ENCODE measurements at regions not wholly inside any gene's neighbourhood (a gene's known extent, or its start where the extent isn't known, plus 50 kb on each side); places are given as distances from the start of the nearest gene placed in this dataset.
"Not testable (repeated sequence)": the region's sequence is repeated elsewhere in the genome, so short reads cannot be mapped to it uniquely, and the experiment has no call there.

GRCh38 chr7:86058649-86059048 is 585.1 kb upstream of the GRM3 start:
- Histone ChIP-seq H3K9me3 (no peaks in the 10 kb centered on the region), H3K27ac (no peak overlapping the region), H3K36me3 (no peaks in the 10 kb centered on the region), H3K27me3 (no peaks in the 10 kb centered on the region), H3K4me3 (no peak overlapping the region), H3K4me1 (no peaks in the 10 kb centered on the region)
- no peak for DNase-seq
- TF ChIP-seq CTCF (IDR thresholded peaks at IDR 0.05), result no peak
- ATAC-seq, result peak; percentile 37
- intact Hi-C loops (cut with DNase I), result no loop called here

GRCh38 chr7:86050918-86051317 is 592.8 kb upstream of the GRM3 start:
- ATAC-seq, result no peak
- intact Hi-C loops (cut with DNase I), result no loop called here
- no peak for DNase-seq
- Histone ChIP-seq H3K27ac (no peak overlapping the region), H3K4me3 (no peak overlapping the region), H3K9me3 (no peaks in the 10 kb centered on the region), H3K4me1 (no peaks in the 10 kb centered on the region), H3K27me3 (no peaks in the 10 kb centered on the region), H3K36me3 (no peaks in the 10 kb centered on the region)
- TF ChIP-seq CTCF (IDR thresholded peaks at IDR 0.05), result no peak

GRCh38 chr7:86049910-86050309 is 593.8 kb upstream of the GRM3 start:
- Histone ChIP-seq H3K36me3 (no peaks in the 10 kb centered on the region), H3K4me3 (no peak overlapping the region), H3K4me1 (no peaks in the 10 kb centered on the region), H3K27me3 (no peaks in the 10 kb centered on the region), H3K9me3 (no peaks in the 10 kb centered on the region), H3K27ac (no peak overlapping the region)
- ATAC-seq (no peak), DNase-seq (no peak)
- intact Hi-C loops (cut with DNase I), result no loop called here
- TF ChIP-seq CTCF (IDR thresholded peaks at IDR 0.05), result no peak

- H3K27me3 ChIP-seq; H3K4me3 ChIP-seq; DNase-seq; H3K27ac ChIP-seq; H3K36me3 ChIP-seq; H3K9me3 ChIP-seq; intact Hi-C loops (cut with DNase I); ATAC-seq; H3K4me1 ChIP-seq: not testable (repeated sequence)
Observed at GRCh38 chr7:86045197-86045596, 598.5 kb upstream of the GRM3 start.

GRCh38 chr7:86025807-86026206 is 617.9 kb upstream of the GRM3 start:
- DNase-seq (no peak), ATAC-seq (no peak)
- no peaks in the 10 kb centered on the region for H3K9me3 ChIP-seq
- no peak overlapping the region for H3K4me3 ChIP-seq
- H3K27me3 ChIP-seq, result no peaks in the 10 kb centered on the region
- H3K36me3 ChIP-seq, result no peaks in the 10 kb centered on the region
- intact Hi-C loops (cut with DNase I), result no loop called here
- H3K4me1 ChIP-seq, result no peaks in the 10 kb centered on the region
- H3K27ac ChIP-seq, result no peak overlapping the region
- TF ChIP-seq CTCF (IDR thresholded peaks at IDR 0.05), result no peak

- H3K36me3 ChIP-seq, result no peaks in the 10 kb centered on the region
- no peak overlapping the region for H3K27ac ChIP-seq
- no peaks in the 10 kb centered on the region for H3K4me1 ChIP-seq
- intact Hi-C loops (cut with DNase I), result no loop called here
- ATAC-seq, result no peak
- H3K27me3 ChIP-seq, result no peaks in the 10 kb centered on the region
- DNase-seq, result no peak
- no peak for TF ChIP-seq CTCF (IDR thresholded peaks at IDR 0.05)
- H3K4me3 ChIP-seq, result no peak overlapping the region
- H3K9me3 ChIP-seq, result no peaks in the 10 kb centered on the region
Observed at GRCh38 chr7:86013662-86014061, 630.0 kb upstream of the GRM3 start.

Measured in upper lobe of right lung (tissue), 1 donor.